Type B pancreatic cell (in vitro differentiated cells): ENCODE measurements at regions not wholly inside any gene's neighbourhood (a gene's known extent, or its start where the extent isn't known, plus 50 kb on each side); places are given as distances from the start of the nearest gene placed in this dataset.

Experiments
- DNase-seq: peaks from one replicate; pipeline ENCODE4 v3.0.0; 2021; ENCODE audit warnings: mixed read lengths; ENCODE audit not compliant: unreplicated experiment; ENCODE audit errors: extremely low spot score
- H3K27ac Mint-ChIP-seq: 2 replicates; pipeline ENCODE4 v1.8.0; 2021; ENCODE audit warnings: mild to moderate bottlenecking, mixed read lengths
- H3K27me3 Mint-ChIP-seq: 2 replicates; pipeline ENCODE4 v1.8.0; 2021; ENCODE audit warnings: mixed read lengths
- H3K36me3 Mint-ChIP-seq: 2 replicates; pipeline ENCODE4 v1.8.0; 2021; ENCODE audit warnings: mixed read lengths
- H3K4me1 Mint-ChIP-seq: one replicate; pipeline ENCODE4 v1.8.0; 2021; ENCODE audit warnings: mixed read lengths; ENCODE audit not compliant: unreplicated experiment
- H3K4me3 Mint-ChIP-seq: 2 replicates; pipeline ENCODE4 v1.8.0; 2021; ENCODE audit warnings: mild to moderate bottlenecking, mixed read lengths
- H3K9me3 Mint-ChIP-seq: 2 replicates; pipeline ENCODE4 v1.8.0; 2021; ENCODE audit warnings: mixed read lengths
- CTCF ChIP-seq: fragments of 200-600 bp; sonication (generic); conservative IDR thresholded peaks from 2 replicates; pipeline ENCODE4 v1.5.0; 2021; ENCODE audit warnings: antibody characterized with exemption, mild to moderate bottlenecking

DNA sequence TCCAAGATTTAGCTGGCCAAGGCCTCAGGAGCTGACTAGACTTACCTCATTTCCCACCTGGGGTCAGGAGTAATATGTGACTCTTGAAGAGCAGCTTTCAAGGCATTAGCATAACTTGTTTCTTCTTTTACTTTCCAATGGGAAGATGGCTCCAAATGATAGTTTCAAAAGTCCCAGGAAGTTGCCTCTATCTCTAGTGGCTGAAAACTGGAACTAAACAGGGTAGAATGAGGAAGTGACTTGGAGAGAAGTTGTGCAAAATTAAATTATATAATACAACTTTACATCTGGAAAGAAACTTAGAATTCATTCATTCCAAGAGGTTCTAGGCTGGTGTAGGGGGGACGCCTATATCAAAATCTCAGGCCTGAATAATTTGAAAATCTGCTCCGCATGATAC lies 250.1 kb upstream of the FMN2 start:
- Mint-ChIP-seq H3K36me3 (no peaks in the 10 kb centered on the region), H3K27me3 (peaks cover 18% of the 10 kb centered on the region), H3K9me3 (no peaks in the 10 kb centered on the region), H3K4me1 (no peaks in the 10 kb centered on the region), H3K4me3 (no peak overlapping the region), H3K27ac (no peak overlapping the region)
- DNase-seq: no peak
- TF ChIP-seq CTCF: no peak

- no peak for TF ChIP-seq CTCF
- no peaks in the 10 kb centered on the region for H3K9me3 Mint-ChIP-seq
- peaks cover 9% of the 10 kb centered on the region for H3K27me3 Mint-ChIP-seq
- H3K27ac Mint-ChIP-seq: no peak overlapping the region
- no peak overlapping the region for H3K4me3 Mint-ChIP-seq
- H3K4me1 Mint-ChIP-seq: no peaks in the 10 kb centered on the region
- DNase-seq: no peak
- H3K36me3 Mint-ChIP-seq: no peaks in the 10 kb centered on the region
Measured at GRCh38 chr1:239843541-239843940, 248.1 kb upstream of the FMN2 start.

- no peaks in the 10 kb centered on the region for H3K4me1 Mint-ChIP-seq
- H3K4me3 Mint-ChIP-seq: no peak overlapping the region
- H3K9me3 Mint-ChIP-seq: no peaks in the 10 kb centered on the region
- TF ChIP-seq CTCF: no peak
- no peaks in the 10 kb centered on the region for H3K36me3 Mint-ChIP-seq
- DNase-seq: no peak
- no peak overlapping the region for H3K27ac Mint-ChIP-seq
- H3K27me3 Mint-ChIP-seq: peaks cover 6% of the 10 kb centered on the region
Measured at GRCh38 chr1:239844833-239845232, 246.8 kb upstream of the FMN2 start.

GRCh38 chr1:239854922-239855321 lies 236.8 kb upstream of the FMN2 start:
- H3K27ac Mint-ChIP-seq: no peak overlapping the region
- H3K36me3 Mint-ChIP-seq: no peaks in the 10 kb centered on the region

DNA sequence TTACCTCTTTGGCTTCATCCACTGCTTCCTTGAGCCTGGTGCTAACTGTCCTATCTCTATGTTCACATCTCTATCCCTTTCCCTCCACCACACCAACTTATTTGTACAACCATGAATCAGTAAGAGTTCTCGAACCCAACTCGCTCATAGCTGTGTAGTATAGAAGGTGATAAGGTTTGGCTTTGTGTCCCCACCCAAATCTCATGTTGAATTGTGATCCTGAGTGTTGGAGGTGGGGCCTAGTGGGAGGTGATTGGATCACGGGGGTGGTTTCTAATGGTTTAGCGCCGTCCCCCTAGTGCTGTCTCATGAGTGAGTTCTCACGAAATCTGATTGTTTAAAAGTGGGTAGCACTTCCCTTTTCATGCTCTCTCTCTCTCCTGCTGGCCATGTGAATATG lies 235.6 kb upstream of the FMN2 start:
- H3K9me3 Mint-ChIP-seq: no peaks in the 10 kb centered on the region
- TF ChIP-seq CTCF: no peak
- H3K4me1 Mint-ChIP-seq: peaks cover 4% of the 10 kb centered on the region
- peaks cover 7% of the 10 kb centered on the region for H3K27me3 Mint-ChIP-seq
- H3K4me3 Mint-ChIP-seq: no peak overlapping the region
- no peak overlapping the region for H3K27ac Mint-ChIP-seq
- DNase-seq: no peak
- no peaks in the 10 kb centered on the region for H3K36me3 Mint-ChIP-seq

More at GRCh38 chr1:239854922-239855321, 236.8 kb upstream of the FMN2 start:
- Mint-ChIP-seq H3K4me1 (peaks cover 4% of the 10 kb centered on the region), H3K4me3 (no peak overlapping the region), H3K27me3 (peaks cover 9% of the 10 kb centered on the region), H3K9me3 (no peaks in the 10 kb centered on the region)
- no peak for TF ChIP-seq CTCF
- no peak for DNase-seq

- no peaks in the 10 kb centered on the region for H3K36me3 Mint-ChIP-seq
- no peak overlapping the region for H3K4me3 Mint-ChIP-seq
- peaks cover 11% of the 10 kb centered on the region for H3K27me3 Mint-ChIP-seq
- H3K4me1 Mint-ChIP-seq: peaks cover 4% of the 10 kb centered on the region
- no peak overlapping the region for H3K27ac Mint-ChIP-seq
- DNase-seq: no peak
- no peaks in the 10 kb centered on the region for H3K9me3 Mint-ChIP-seq
- TF ChIP-seq CTCF: no peak
Measured at GRCh38 chr1:239856924-239857323, 234.8 kb upstream of the FMN2 start.
